AG04449 (cell line): ENCODE measurements at regions not wholly inside any gene's neighbourhood (a gene's known extent, or its start where the extent isn't known, plus 50 kb on each side); places are given as distances from the start of the nearest gene placed in this dataset.

Experiments
- CTCF ChIA-PET: fragments of 350-600 bp; formaldehyde crosslinking; extraction: SDS; loops from one replicate; lab custom pipeline; 2021; ENCODE audit warnings: antibody characterized with exemption; lab: Yijun Ruan, JAX
- POLR2A ChIA-PET: fragments of 400-600, 350-600 bp; formaldehyde crosslinking; extraction: SDS; loops from one replicate; lab custom pipeline; 2020; ENCODE audit warnings: antibody characterized with exemption, inconsistent platforms; lab: Yijun Ruan, JAX
- DNase-seq: peaks from one replicate; pipeline ENCODE4 v3.0.0-alpha.2; 2010; ENCODE audit warnings: low read depth, low spot score
- H3K4me3 ChIP-seq: 2 replicates; pipeline ENCODE4 v1.5.1; 2011; ENCODE audit warnings: low read depth, mild to moderate bottlenecking, control low read depth, low read length
- TF ChIP-seq, protein P1 (sequence below): IDR thresholded peaks from one replicate; pipeline ENCODE4 v1.5.1; 2011; ENCODE audit warnings: mild to moderate bottlenecking, moderate library complexity, low read length, control low read depth, inconsistent platforms; ENCODE audit not compliant: insufficient read depth; ENCODE audit errors: missing control alignments

DNA sequence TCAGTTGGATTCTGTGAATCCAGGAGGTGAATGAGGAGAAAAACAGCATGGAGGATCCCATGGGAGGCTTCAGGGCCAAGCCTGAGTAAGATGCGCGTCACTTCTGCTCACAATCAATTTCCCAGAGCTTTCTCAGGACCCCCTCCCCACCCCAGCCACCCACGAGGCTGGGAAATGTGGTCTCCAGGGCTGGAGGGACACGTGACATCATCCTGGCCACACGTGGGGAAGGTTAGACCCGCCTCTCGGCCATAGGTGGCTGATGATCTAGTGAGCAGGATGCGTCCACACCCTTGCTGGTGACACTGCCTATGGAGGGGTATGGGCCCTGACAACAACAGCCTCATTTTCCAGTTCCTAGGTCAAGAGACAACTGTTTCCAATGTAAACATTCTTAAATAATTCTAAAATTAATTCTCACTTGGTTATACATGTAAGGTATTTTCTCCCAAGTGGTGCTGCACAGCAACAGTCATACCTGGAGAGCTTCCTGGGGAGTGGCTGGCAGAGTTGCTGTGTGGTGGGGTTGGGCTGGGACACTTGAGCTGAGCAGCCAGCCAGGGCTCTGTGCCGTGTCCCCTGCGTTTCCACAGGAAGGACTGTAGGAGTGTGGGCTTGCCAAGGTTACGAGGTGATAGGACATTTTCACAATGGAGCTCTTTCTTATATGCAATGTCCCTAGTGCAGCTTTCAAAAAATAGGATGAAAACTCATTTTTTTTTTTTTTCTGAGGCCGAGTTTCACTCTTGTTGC, 153.1 kb downstream of the GADD45G start:
- TF ChIP-seq, protein P1, sequence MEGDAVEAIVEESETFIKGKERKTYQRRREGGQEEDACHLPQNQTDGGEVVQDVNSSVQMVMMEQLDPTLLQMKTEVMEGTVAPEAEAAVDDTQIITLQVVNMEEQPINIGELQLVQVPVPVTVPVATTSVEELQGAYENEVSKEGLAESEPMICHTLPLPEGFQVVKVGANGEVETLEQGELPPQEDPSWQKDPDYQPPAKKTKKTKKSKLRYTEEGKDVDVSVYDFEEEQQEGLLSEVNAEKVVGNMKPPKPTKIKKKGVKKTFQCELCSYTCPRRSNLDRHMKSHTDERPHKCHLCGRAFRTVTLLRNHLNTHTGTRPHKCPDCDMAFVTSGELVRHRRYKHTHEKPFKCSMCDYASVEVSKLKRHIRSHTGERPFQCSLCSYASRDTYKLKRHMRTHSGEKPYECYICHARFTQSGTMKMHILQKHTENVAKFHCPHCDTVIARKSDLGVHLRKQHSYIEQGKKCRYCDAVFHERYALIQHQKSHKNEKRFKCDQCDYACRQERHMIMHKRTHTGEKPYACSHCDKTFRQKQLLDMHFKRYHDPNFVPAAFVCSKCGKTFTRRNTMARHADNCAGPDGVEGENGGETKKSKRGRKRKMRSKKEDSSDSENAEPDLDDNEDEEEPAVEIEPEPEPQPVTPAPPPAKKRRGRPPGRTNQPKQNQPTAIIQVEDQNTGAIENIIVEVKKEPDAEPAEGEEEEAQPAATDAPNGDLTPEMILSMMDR: no peak
- no peak overlapping the region for H3K4me3 ChIP-seq
- no peak for DNase-seq
- ChIA-PET POLR2A (no interaction called here), CTCF (interaction anchor here (1.2 kb wide), 1 partner anchor 345 kb away, joined by 3 read pairs; no protein-coding TSS in a partner anchor)

DNA sequence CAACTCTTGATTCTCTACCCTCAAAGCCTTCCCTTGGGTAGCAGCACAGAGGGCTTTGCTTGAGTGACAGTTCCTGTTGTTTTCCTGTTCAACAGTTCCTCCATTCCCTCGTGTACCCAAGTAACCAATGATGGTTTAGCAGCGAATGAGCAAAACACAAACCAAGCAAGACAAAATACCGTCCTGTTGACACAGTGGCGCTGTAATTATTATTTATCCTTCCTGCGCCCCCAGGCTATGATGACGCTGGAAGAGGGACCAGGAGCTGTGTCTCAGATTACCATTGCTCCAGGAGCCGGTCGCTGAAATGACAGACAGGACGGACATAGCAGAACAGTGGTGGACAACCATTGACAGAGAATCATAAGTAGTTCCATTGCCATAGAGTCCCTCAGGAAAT, 154.8 kb downstream of the GADD45G start:
- H3K4me3 ChIP-seq: no peak overlapping the region
- DNase-seq: no peak
- CTCF ChIA-PET: no interaction called here
- POLR2A ChIA-PET: no interaction called here
- TF ChIP-seq, protein P1: no peak

DNA sequence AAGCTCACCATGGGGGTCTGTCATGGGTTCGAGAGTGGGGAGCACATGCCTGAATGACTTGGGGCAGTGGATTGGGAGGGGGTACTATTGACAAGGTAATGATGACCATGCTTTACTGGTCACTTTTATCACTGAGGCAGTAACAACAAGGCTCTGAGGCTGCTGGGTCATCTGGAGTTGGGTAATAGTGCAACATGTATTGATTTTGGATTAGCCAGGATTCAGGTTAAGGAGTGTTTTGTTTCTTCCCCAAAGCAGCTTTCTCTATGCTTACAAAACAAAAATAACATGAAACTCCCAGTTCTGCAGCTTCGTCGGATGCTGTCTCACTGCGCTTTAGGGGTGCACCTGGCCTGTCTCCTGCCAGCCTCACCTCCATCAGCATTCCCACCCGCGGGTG, 155.3 kb downstream of the GADD45G start:
- no peak for DNase-seq
- TF ChIP-seq, protein P1: no peak
- CTCF ChIA-PET: no interaction called here

DNA sequence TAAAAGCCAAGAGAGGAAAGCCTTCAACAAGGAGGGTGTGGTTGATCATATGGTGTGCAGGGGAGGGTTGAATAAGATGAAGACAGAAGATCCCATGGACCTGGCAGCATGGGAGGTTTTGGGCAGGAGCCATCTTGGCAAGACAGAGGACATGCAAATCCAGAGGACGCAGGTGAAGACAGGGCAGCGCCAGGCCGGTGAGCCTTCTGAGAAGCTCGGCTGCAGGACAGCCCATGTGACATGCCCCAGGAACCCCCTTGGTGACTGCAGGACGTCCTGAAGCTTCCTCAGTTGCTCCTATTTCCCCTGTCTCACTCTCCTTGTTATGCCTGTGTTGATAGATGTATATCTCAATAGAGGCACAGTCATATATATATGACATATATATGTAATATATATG, 159.4 kb downstream of the GADD45G start:
- CTCF ChIA-PET: no interaction called here
- POLR2A ChIA-PET: no interaction called here

More for the DNA sequence above, 155.3 kb downstream of the GADD45G start:
- POLR2A ChIA-PET: no interaction called here
- no peak overlapping the region for H3K4me3 ChIP-seq

DNA sequence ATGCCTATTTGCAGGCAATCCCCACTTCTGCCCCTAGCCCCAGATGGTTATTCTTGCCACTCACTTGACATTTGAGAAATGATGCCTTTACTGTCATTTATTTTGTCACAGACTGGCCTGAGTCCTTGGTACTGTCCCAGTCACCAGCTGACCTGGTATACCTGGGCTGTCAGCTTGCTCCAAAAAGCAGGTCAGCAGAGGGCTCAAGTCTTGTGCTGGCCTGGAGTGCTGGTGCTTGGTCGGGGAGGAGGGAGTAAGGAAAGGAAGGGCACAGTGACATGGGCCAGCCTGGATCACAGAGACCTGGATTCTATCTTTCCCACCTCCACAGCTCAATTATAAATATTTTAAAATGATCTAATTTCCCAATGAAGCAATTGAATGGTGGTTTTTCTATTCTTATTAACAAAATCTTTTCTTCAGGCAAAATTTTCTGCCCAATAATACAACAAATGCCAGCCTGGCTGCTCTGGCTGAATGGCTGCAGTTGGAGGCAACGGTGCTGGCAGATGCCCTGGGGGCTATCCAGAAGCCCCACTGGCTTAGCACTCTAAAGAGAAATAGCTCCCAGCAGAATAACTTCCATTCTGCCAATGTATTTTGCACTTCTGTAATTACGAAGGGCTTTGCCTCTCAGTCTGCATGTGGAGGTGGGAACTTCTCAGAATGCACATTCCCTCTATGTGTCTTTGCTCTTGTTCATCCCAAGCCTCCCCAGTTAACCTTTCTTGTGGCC, 160.6 kb downstream of the GADD45G start:
- CTCF ChIA-PET: no interaction called here
- no peak overlapping the region for H3K4me3 ChIP-seq
- POLR2A ChIA-PET: no interaction called here
- TF ChIP-seq, protein P1: no peak
- no peak for DNase-seq

More for the DNA sequence above, 159.4 kb downstream of the GADD45G start:
- TF ChIP-seq, protein P1: no peak
- no peak overlapping the region for H3K4me3 ChIP-seq
- no peak for DNase-seq

DNA sequence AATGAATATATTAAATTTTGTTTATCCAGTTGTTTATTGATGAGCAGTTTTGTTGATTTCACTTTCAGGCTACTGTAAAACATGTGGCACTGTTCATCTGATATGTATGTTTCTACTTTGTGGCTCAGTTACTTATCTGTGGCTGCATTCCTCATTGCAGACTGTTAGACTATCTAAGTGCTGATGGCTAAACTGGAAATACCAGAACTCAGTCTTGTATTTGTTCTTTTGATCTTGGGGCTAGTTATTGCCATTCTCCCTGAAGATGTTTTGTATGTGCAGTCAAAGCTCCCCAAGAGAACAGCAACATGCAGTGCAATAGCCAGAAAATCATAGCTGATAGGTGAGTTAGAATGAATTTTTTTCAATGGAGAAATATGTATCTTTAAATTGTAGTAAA, 162.2 kb downstream of the GADD45G start:
- TF ChIP-seq, protein P1: no peak
- POLR2A ChIA-PET: no interaction called here
- H3K4me3 ChIP-seq: no peak overlapping the region
- CTCF ChIA-PET: no interaction called here
- DNase-seq: no peak
